Activated naive CD8-positive, alpha-beta T cell (primary cell): ENCODE measurements at regions not wholly inside any gene's neighbourhood (a gene's known extent, or its start where the extent isn't known, plus 50 kb on each side); places are given as distances from the start of the nearest gene placed in this dataset.
"Not testable (repeated sequence)": the region's sequence is repeated elsewhere in the genome, so short reads cannot be mapped to it uniquely, and the experiment has no call there.

Experiments used
- H3K27ac Mint-ChIP-seq: one replicate; pipeline ENCODE4 v1.8.0; 2021; ENCODE audit warnings: mixed read lengths
- H3K27me3 Mint-ChIP-seq: one replicate; pipeline ENCODE4 v1.8.0; 2021; ENCODE audit warnings: mixed read lengths
- H3K36me3 Mint-ChIP-seq: one replicate; pipeline ENCODE4 v1.8.0; 2021; ENCODE audit warnings: mixed read lengths
- H3K4me1 Mint-ChIP-seq: one replicate; pipeline ENCODE4 v1.8.0; 2021; ENCODE audit warnings: low read depth, mixed read lengths
- H3K4me3 Mint-ChIP-seq: one replicate; pipeline ENCODE4 v1.8.0; 2021; ENCODE audit warnings: mild to moderate bottlenecking, mixed read lengths
- H3K9me3 Mint-ChIP-seq: one replicate; pipeline ENCODE4 v1.8.0; 2021; ENCODE audit warnings: low read depth, mixed read lengths

DNA sequence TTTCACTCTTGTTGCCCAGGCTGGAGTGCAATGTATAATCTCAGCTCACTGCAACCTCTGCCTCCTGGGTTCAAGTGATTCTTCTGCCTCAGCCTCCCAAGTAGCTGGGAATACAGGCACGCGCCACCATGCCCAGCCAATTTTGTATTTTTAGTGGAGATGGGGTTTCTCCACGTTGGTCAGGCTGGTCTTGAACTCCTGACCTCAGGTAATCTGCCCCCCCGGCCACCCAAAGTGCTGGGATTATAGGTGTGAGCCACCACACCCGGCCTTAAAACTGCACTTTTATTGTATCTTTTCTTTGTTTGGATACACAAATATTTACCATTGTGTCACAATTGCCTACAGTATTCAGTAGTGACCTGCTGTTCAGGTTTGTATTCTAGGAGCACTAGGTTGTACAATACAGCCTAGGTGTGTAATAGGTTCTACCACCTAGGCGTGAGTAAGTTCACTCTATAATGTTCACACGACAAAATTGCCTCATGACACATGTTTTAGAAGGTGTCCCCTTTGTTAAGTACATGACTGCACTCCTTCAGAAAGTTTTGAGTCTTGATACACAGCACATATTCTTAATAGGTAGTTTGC is 71.3 kb upstream of the SLC22A23 start:
- H3K4me1 Mint-ChIP-seq, H3K27ac Mint-ChIP-seq, H3K36me3 Mint-ChIP-seq, H3K27me3 Mint-ChIP-seq, H3K4me3 Mint-ChIP-seq, H3K9me3 Mint-ChIP-seq: not testable (repeated sequence)

DNA sequence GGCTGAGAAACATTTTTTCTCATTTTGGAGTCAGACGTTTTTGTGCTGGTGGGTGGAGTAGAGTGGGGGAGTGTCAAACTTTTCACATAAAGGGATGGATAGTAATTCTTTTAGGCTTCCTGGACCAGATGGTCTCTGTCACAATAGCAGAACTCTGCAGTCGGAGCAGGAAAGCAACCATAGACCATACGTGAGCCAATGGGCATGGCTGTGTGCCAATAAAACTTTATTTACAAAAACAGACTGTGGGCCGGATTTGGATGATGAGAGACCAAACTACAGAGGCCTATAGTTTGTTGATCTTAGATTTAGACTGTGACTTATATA is 70.8 kb upstream of the SLC22A23 start:
- no peaks in the 10 kb centered on the region for H3K27me3 Mint-ChIP-seq
- H3K9me3 Mint-ChIP-seq: no peaks in the 10 kb centered on the region
- H3K4me1 Mint-ChIP-seq: no peaks in the 10 kb centered on the region
- H3K36me3 Mint-ChIP-seq: no peaks in the 10 kb centered on the region
- H3K27ac Mint-ChIP-seq: no peak overlapping the region
- no peak overlapping the region for H3K4me3 Mint-ChIP-seq

DNA sequence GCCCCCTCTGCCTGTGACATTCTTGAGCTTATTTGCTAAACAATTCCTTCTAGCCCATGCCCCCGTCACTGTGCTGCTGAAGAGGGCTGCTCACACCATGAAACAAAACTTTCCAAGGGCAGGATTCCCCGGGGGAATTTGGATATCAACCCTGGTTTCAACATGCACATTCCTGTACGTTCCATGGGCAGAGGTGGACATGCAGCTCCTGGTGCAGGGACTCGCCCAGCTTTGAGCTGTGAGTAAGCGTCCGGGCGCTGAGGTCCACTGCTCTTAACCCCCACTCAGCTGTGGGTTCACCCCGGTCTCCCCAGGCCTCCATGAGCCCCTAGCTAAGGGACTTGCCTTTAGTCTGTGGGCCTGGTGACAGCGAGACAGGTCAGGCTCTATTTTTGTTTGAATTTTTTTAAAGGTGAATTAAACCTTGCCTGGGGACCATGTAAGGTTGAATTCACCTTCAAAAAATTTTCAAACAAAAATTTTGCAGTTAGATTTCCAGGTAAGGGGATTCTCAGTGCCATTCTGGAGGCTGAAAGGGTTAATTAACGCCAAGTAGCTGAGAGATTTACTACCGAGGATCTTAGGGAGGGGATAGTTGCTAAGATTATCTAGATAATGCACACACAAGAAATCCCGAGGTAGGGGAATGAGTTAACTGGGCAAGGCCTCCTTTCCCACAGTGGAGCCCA is 70.3 kb upstream of the SLC22A23 start:
- Mint-ChIP-seq H3K27me3 (no peaks in the 10 kb centered on the region), H3K36me3 (no peaks in the 10 kb centered on the region), H3K27ac (no peak overlapping the region), H3K4me1 (no peaks in the 10 kb centered on the region), H3K4me3 (no peak overlapping the region), H3K9me3 (no peaks in the 10 kb centered on the region)

DNA sequence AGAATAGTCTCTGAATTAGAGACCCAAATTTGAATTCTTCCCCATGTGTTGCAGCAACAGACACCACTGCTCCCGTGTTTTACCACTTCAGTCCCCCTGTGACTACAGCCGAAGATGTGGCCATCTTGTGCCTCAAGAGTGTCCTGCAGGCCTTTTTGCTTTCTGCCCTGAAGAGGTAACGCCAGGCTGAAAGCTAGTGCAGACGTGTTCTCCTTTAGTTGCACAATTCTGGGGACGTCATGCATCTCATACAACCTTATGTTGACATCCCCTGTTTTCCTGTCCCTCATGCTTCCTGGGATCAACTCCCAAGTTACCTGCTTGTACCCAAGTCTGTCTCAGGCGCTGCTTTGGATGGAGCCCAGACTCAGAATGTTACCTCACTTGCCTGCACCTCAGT is 69.1 kb upstream of the SLC22A23 start:
- Mint-ChIP-seq H3K36me3 (no peaks in the 10 kb centered on the region), H3K27me3 (no peaks in the 10 kb centered on the region), H3K9me3 (no peaks in the 10 kb centered on the region), H3K4me1 (no peaks in the 10 kb centered on the region), H3K4me3 (no peak overlapping the region), H3K27ac (no peak overlapping the region)

- no peaks in the 10 kb centered on the region for H3K9me3 Mint-ChIP-seq
- no peaks in the 10 kb centered on the region for H3K36me3 Mint-ChIP-seq
- peaks cover 5% of the 10 kb centered on the region for H3K27me3 Mint-ChIP-seq
- H3K4me1 Mint-ChIP-seq: no peaks in the 10 kb centered on the region
- H3K27ac Mint-ChIP-seq: no peak overlapping the region
- H3K4me3 Mint-ChIP-seq: no peak overlapping the region
These were observed 67.6 kb upstream of the SLC22A23 start for GRCh38 chr6:3524456-3524855.

GRCh38 chr6:3523966-3524365 is 67.1 kb upstream of the SLC22A23 start:
- no peak overlapping the region for H3K4me3 Mint-ChIP-seq
- H3K9me3 Mint-ChIP-seq: no peaks in the 10 kb centered on the region
- H3K4me1 Mint-ChIP-seq: no peaks in the 10 kb centered on the region
- H3K36me3 Mint-ChIP-seq: no peaks in the 10 kb centered on the region
- H3K27me3 Mint-ChIP-seq: peaks cover 5% of the 10 kb centered on the region
- H3K27ac Mint-ChIP-seq: no peak overlapping the region

GRCh38 chr6:3523271-3523670 is 66.4 kb upstream of the SLC22A23 start:
- Mint-ChIP-seq H3K36me3 (no peaks in the 10 kb centered on the region), H3K9me3 (no peaks in the 10 kb centered on the region), H3K27ac (no peak overlapping the region), H3K4me3 (no peak overlapping the region), H3K4me1 (no peaks in the 10 kb centered on the region), H3K27me3 (peaks cover 5% of the 10 kb centered on the region)

DNA sequence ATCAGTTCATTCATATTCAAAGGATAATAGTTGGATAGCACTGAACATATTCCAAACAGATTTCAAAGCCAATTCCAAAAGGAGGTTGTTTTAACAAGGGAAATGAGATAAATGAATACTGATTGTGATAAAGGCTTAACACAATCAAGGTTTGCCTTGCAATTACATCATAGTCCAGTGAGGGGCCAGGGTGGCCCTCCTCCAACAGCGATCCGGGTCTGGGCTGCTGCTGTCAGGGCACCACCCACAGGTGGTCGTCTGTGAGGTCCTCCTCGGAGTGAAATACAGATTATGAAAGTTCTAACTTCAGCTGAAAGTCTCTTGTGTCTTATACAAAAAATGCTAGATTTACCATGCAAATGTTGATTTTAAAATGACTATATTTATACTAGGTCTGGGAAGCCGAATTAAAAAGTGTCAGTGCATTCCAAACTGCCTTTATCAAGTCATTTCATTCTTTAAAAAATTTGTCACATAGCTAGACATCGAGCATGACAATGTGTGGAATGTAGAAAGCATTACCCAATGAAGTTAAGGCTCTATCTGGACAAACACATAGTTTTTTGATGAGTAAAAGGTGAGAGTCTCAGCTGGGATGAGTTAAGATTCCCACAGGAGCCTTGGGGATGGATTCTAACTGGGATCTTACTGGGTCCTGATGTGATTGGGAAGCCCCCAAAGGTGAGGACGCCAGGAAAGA is 65.9 kb upstream of the SLC22A23 start:
- peaks cover 5% of the 10 kb centered on the region for H3K27me3 Mint-ChIP-seq
- H3K9me3 Mint-ChIP-seq: no peaks in the 10 kb centered on the region
- H3K27ac Mint-ChIP-seq: no peak overlapping the region
- no peaks in the 10 kb centered on the region for H3K4me1 Mint-ChIP-seq
- H3K36me3 Mint-ChIP-seq: no peaks in the 10 kb centered on the region
- no peak overlapping the region for H3K4me3 Mint-ChIP-seq

DNA sequence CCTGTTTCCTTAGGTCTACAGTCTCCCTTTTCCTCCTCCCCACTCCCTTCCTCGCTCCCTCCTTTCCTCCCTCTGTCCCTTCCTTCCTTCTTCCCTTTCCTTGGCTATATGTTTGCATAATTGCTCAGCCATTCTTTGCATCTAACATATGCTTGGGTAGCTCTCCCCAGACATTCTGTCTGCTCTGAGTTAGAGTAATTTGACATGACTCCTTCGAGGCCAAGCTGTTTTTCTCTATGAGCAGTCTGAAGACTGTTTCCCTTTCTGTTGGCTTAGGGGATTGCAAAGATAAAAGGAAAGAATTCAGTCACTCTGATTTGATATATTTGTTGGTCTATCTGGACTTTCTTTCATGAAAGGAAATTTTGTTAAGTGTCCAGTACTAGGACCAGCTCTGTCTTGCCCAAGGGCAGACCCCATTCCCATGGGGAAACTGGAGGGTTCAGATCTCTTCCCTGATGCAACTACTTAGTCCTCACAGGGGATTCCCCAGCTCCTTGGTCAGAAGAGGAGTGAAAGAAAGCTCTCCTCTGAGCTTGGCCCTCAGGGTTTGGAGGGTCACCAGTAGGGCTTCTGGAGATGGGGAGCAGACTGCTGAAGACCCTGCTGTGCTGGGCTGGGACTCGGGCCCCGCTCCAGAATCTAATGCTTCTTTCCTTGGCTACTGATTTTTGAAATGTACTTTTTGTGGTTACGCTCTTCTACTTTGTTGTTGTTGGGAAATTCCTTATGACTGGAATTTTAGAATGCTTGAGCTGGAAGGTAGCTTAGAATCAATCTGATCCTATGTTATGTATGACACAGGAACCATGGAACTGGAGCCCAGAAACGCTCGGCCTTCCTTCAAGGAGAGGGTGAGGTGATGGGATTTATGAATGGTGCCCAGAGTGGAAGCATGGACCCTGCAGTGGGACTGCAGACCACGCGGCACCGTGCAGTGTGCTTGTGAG is 63.7 kb upstream of the SLC22A23 start:
- no peak overlapping the region for H3K4me3 Mint-ChIP-seq
- no peaks in the 10 kb centered on the region for H3K9me3 Mint-ChIP-seq
- H3K27ac Mint-ChIP-seq: no peak overlapping the region
- H3K36me3 Mint-ChIP-seq: no peaks in the 10 kb centered on the region
- H3K4me1 Mint-ChIP-seq: no peaks in the 10 kb centered on the region
- peaks cover 5% of the 10 kb centered on the region for H3K27me3 Mint-ChIP-seq

DNA sequence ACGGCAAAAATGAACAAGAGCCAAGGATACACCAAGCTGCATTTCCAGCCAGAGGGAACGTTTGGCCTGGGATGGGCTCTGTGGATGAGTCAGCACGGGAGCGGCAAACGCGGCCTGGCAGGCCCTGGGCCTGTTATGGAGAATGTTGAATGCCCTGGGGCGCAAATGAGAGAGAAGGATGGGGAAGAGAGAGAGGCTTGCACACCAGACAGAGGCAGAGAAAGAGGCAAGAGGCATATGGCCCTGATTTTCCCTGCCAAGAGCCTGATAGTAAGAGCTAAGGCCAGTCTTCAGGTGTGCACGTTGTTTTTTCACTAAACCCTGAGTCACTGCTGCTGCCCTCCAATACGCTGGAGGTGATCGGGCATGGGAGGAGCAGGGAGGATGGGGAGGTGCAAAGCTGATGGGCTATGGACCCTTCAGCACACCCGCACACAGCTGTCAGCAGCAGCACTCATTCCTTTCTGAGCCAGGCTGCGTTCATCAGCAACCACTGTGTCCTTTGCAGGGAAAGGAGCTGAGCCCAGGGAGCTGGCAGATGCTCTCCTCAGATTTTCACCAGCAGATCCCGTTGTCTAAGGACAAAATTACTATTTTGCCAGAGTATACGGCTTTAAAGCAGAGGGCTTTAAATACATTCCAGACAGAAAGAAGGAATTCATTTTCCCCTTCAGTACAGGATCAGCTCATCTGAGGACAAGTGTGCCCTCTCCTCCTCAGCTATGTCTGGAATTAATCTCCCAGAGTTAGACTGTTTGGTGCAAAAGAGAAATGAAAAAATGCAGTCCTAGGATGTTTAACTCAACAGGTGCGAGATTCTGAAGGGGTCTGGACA is 61.7 kb upstream of the SLC22A23 start:
- H3K9me3 Mint-ChIP-seq: no peaks in the 10 kb centered on the region
- H3K36me3 Mint-ChIP-seq: no peaks in the 10 kb centered on the region
- no peaks in the 10 kb centered on the region for H3K4me1 Mint-ChIP-seq
- peaks cover 10% of the 10 kb centered on the region for H3K27me3 Mint-ChIP-seq
- no peak overlapping the region for H3K27ac Mint-ChIP-seq
- no peak overlapping the region for H3K4me3 Mint-ChIP-seq

DNA sequence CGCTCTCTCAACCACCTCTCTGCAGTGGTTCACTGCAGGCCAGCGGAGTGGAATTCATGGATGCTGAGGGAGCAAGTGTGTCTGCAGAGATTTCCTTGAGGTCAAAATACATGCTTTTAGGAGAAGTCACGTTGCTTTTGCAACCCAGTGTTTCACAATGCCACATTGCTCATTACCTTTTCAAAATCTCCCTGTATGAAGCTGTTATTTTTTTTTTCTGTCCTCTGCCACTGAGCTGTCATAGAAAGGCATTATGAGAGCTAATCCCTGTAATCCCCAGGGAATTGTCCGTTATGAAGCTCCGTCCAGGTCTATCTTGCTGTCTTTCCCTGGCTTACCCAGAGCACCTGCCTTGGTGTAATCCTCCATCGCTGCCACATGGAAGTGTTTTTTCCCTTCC is 60.5 kb upstream of the SLC22A23 start:
- no peaks in the 10 kb centered on the region for H3K4me1 Mint-ChIP-seq
- H3K9me3 Mint-ChIP-seq: no peaks in the 10 kb centered on the region
- H3K27me3 Mint-ChIP-seq: peaks cover 14% of the 10 kb centered on the region
- H3K4me3 Mint-ChIP-seq: no peak overlapping the region
- no peaks in the 10 kb centered on the region for H3K36me3 Mint-ChIP-seq
- no peak overlapping the region for H3K27ac Mint-ChIP-seq

DNA sequence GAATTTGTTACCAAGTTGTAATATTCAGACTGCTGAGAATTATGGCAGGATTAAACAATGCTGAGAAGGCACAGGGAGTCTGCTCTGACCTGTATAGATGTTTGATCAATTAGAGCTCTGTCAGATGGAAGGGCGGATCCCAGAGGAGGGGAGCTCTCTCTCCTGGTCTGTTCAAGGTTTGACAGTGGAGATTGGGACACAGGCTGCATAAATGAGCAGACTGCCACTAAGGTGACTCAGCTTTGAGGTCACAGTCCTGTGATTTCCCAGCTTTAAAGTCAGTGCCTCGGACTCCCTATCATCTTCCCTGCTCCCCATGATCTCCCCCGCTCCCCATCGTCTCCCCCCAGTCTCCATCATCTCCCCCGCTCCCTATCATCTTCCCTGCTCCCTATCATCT is 59.2 kb upstream of the SLC22A23 start:
- Mint-ChIP-seq H3K27me3 (peaks cover 14% of the 10 kb centered on the region), H3K36me3 (no peaks in the 10 kb centered on the region), H3K4me1 (no peaks in the 10 kb centered on the region), H3K9me3 (no peaks in the 10 kb centered on the region), H3K4me3 (no peak overlapping the region), H3K27ac (no peak overlapping the region)

DNA sequence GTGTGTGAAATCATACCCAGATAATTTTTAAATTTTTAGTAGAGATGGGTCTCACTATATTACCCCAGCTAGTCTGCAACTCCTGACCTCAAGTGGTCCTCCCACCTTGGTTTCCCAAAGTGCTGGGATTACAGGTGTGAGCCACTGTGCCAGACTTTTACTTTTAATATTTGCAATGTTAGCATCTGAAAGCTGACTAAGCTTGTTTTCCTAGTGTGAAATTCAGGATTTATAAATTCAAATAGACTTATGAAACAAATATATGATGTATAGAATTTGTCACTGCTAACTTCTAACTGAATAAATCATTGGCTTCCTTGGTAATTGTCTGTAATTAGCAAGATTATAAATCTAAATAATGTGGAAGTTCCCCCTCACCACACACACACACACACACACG is 58.8 kb upstream of the SLC22A23 start:
- Mint-ChIP-seq H3K27ac (no peak overlapping the region), H3K27me3 (peaks cover 14% of the 10 kb centered on the region), H3K9me3 (no peaks in the 10 kb centered on the region), H3K4me3 (no peak overlapping the region), H3K36me3 (no peaks in the 10 kb centered on the region), H3K4me1 (no peaks in the 10 kb centered on the region)

- H3K9me3 Mint-ChIP-seq: no peaks in the 10 kb centered on the region
- H3K27ac Mint-ChIP-seq: no peak overlapping the region
- peaks cover 9% of the 10 kb centered on the region for H3K27me3 Mint-ChIP-seq
- H3K4me1 Mint-ChIP-seq: no peaks in the 10 kb centered on the region
- no peak overlapping the region for H3K4me3 Mint-ChIP-seq
- no peaks in the 10 kb centered on the region for H3K36me3 Mint-ChIP-seq
These were observed 56.6 kb upstream of the SLC22A23 start for GRCh38 chr6:3513416-3513815.
